ENCODE measurements at regions not wholly inside any gene's neighbourhood (a gene's known extent, or its start where the extent isn't known, plus 50 kb on each side); places are given as distances from the start of the nearest gene placed in this dataset.

GRCh38 chrX:120001787-120002186, 58.2 kb upstream of the NKAP start:
- H3K27me3 ChIP-seq, result peaks cover 15% of the 10 kb centered on the region
- 44 to 54% methylated on average over 6 of the region's 6 CpGs for WGBS, 2 donors
- DNase-seq, result no peak

GRCh38 chrX:120000490-120001246, 57.1 kb upstream of the NKAP start:
- TF ChIP-seq POLR2A (IDR thresholded peaks at IDR 0.05) (no peak), CTCF (IDR thresholded peaks at IDR 0.05) (no peak)
- 6 to 9% methylated on average over 14 to 24 of the region's 32 CpGs for WGBS, 2 donors
- Histone ChIP-seq H3K4me1 (peaks cover 0 to 3% of the 10 kb centered on the region in 2 donors), H3K4me3 (replicated peaks in 1 of 3) (no peak overlapping the region), H3K27ac (no peak overlapping the region), H3K36me3 (no peaks in the 10 kb centered on the region), H3K9me3 (no peaks in the 10 kb centered on the region), H3K27me3 (peaks cover 15% of the 10 kb centered on the region)
- DNase-seq, result peak in 1 of 2 donors; percentile 3
- intact Hi-C loops (cut with DNase I), result no loop called here

More at GRCh38 chrX:120001787-120002186, 58.2 kb upstream of the NKAP start:
- intact Hi-C loops (cut with DNase I), result no loop called here
- Histone ChIP-seq H3K36me3 (no peaks in the 10 kb centered on the region), H3K4me1 (peaks cover 0 to 3% of the 10 kb centered on the region in 2 donors), H3K4me3 (replicated peaks in 1 of 3) (no peak overlapping the region), H3K9me3 (no peaks in the 10 kb centered on the region), H3K27ac (no peak overlapping the region)
- TF ChIP-seq CTCF (IDR thresholded peaks at IDR 0.05), result no peak
- TF ChIP-seq POLR2A (IDR thresholded peaks at IDR 0.05), result no peak

- WGBS, 2 donors, result 2 to 8% methylated on average over 5 to 16 of the region's 20 CpGs
- no peak for TF ChIP-seq POLR2A (IDR thresholded peaks at IDR 0.05)
- TF ChIP-seq CTCF (IDR thresholded peaks at IDR 0.05), result no peak
- intact Hi-C loops (cut with DNase I), result no loop called here
- Histone ChIP-seq H3K27me3 (peaks cover 15% of the 10 kb centered on the region), H3K36me3 (no peaks in the 10 kb centered on the region), H3K27ac (no peak overlapping the region), H3K4me1 (peaks cover 0 to 3% of the 10 kb centered on the region in 2 donors), H3K9me3 (no peaks in the 10 kb centered on the region), H3K4me3 (replicated peaks in 1 of 3) (no peak overlapping the region)
- no peak for DNase-seq
Measured at GRCh38 chrX:119999087-119999634, 55.6 kb upstream of the NKAP start.

GRCh38 chrX:119997570-119997969, 54.0 kb upstream of the NKAP start:
- Histone ChIP-seq H3K4me3 (replicated peaks in 1 of 3) (no peak overlapping the region), H3K4me1 (peaks cover 0 to 3% of the 10 kb centered on the region in 2 donors), H3K27me3 (peaks cover 17% of the 10 kb centered on the region), H3K9me3 (no peaks in the 10 kb centered on the region), H3K36me3 (no peaks in the 10 kb centered on the region), H3K27ac (no peak overlapping the region)
- TF ChIP-seq POLR2A (IDR thresholded peaks at IDR 0.05) (no peak), CTCF (IDR thresholded peaks at IDR 0.05) (no peak)
- no peak for DNase-seq
- intact Hi-C loops (cut with DNase I), result no loop called here
- WGBS, 2 donors, result 6 to 10% methylated on average over 4 of the region's 4 CpGs

All from thyroid gland (tissue), 4 donors.